ENCODE measurements at regions not wholly inside any gene's neighbourhood (a gene's known extent, or its start where the extent isn't known, plus 50 kb on each side); places are given as distances from the start of the nearest gene placed in this dataset.

DNA sequence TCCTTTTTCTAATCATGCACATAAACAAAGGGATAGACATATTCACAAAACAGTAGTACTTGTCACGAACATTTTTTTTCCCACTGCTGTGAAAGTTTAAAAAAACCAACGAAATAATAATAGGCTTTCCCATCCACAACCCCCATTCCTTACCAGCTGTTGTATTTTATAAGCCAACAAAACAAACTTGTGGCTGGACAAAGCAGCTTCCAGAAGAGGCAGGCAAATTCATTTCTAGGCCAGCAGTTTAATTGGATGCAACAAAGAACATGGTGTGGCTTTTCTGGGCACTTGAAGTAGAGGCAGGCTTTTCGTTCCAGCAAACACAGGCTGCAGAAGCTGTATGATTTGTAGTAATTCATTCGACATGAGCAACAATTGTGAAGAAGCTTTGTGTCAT, 56.0 kb upstream of the FAM20A start:
- DNase-seq = no peak

GRCh38 chr17:68656666-68657065, 55.5 kb upstream of the FAM20A start:
- no peak for DNase-seq
